ENCODE measurements at regions not wholly inside any gene's neighbourhood (a gene's known extent, or its start where the extent isn't known, plus 50 kb on each side); places are given as distances from the start of the nearest gene placed in this dataset.

- no peak for DNase-seq
- Histone ChIP-seq H3K4me1 (ENCODE audit: insufficient read depth) (no peaks in the 10 kb centered on the region), H3K27ac (no peak overlapping the region), H3K9me3 (no peaks in the 10 kb centered on the region), H3K36me3 (no peaks in the 10 kb centered on the region), H3K4me3 (no peak overlapping the region), H3K27me3 (no peaks in the 10 kb centered on the region)
- intact Hi-C loops (cut with DNase I) = no loop called here
- 93 to 96% (median 96%) methylated on average over 2 of the region's 2 CpGs for WGBS, 3 donors
- TF ChIP-seq POLR2A (IDR thresholded peaks at IDR 0.05) = no peak
- TF ChIP-seq, protein P1, sequence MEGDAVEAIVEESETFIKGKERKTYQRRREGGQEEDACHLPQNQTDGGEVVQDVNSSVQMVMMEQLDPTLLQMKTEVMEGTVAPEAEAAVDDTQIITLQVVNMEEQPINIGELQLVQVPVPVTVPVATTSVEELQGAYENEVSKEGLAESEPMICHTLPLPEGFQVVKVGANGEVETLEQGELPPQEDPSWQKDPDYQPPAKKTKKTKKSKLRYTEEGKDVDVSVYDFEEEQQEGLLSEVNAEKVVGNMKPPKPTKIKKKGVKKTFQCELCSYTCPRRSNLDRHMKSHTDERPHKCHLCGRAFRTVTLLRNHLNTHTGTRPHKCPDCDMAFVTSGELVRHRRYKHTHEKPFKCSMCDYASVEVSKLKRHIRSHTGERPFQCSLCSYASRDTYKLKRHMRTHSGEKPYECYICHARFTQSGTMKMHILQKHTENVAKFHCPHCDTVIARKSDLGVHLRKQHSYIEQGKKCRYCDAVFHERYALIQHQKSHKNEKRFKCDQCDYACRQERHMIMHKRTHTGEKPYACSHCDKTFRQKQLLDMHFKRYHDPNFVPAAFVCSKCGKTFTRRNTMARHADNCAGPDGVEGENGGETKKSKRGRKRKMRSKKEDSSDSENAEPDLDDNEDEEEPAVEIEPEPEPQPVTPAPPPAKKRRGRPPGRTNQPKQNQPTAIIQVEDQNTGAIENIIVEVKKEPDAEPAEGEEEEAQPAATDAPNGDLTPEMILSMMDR (IDR thresholded peaks at IDR 0.05) = no peak
- no peak for TF ChIP-seq EP300 (IDR thresholded peaks at IDR 0.05)
Observed at GRCh38 chr2:64232266-64232665, 88.0 kb upstream of the PELI1 start.

DNA sequence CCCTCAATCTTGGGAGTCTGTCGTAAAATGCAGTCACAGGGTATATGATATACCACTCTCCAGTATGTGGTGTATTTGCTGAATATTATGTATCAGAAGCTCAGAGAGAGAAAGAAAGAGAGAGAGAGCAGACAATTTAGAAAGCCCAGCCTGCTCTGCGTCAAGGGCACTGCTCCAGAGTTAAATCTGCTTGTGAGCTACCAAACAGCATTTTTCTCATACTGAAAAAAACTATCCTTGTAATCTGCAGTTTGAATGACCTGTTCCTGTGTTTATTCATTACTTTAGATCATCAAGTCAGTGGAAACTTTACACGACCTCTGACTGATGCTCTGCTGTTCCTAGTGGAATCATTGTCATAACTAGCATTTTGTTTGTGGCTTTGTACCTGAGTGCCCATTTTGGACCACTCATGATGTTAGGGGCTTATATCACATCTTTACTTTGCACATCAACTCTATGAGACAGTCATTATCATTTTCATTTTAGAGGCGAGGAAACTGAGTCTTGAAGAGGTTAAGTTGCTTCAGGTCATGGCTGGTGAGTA is 89.2 kb upstream of the PELI1 start:
- no peak for DNase-seq
- Histone ChIP-seq H3K36me3 (no peaks in the 10 kb centered on the region), H3K27me3 (no peaks in the 10 kb centered on the region), H3K9me3 (no peaks in the 10 kb centered on the region), H3K4me3 (no peak overlapping the region), H3K4me1 (ENCODE audit: insufficient read depth) (no peaks in the 10 kb centered on the region), H3K27ac (no peak overlapping the region)
- intact Hi-C loops (cut with DNase I) = no loop called here
- WGBS, 3 donors = 35 to 46% (median 43%) methylated on average over 4 of the region's 4 CpGs
- TF ChIP-seq POLR2A (IDR thresholded peaks at IDR 0.05) (no peak), EP300 (IDR thresholded peaks at IDR 0.05) (no peak)
- TF ChIP-seq, protein P1 (IDR thresholded peaks at IDR 0.05) = no peak

GRCh38 chr2:64234150-64234549 is 89.9 kb upstream of the PELI1 start:
- H3K27ac ChIP-seq = no peak overlapping the region
- 65 to 77% (median 77%) methylated on average over 5 of the region's 5 CpGs for WGBS, 3 donors
- DNase-seq = no peak
- intact Hi-C loops (cut with DNase I) = no loop called here
- H3K36me3 ChIP-seq = no peaks in the 10 kb centered on the region
- no peak for TF ChIP-seq POLR2A (IDR thresholded peaks at IDR 0.05)
- TF ChIP-seq, protein P1 (IDR thresholded peaks at IDR 0.05) = no peak
- no peak for TF ChIP-seq EP300 (IDR thresholded peaks at IDR 0.05)
- no peaks in the 10 kb centered on the region for H3K27me3 ChIP-seq
- no peaks in the 10 kb centered on the region for H3K4me1 ChIP-seq (ENCODE audit: insufficient read depth)
- H3K4me3 ChIP-seq = no peak overlapping the region
- H3K9me3 ChIP-seq = no peaks in the 10 kb centered on the region

- Histone ChIP-seq H3K4me1 (ENCODE audit: insufficient read depth) (no peaks in the 10 kb centered on the region), H3K9me3 (no peaks in the 10 kb centered on the region), H3K27ac (no peak overlapping the region), H3K36me3 (no peaks in the 10 kb centered on the region), H3K27me3 (no peaks in the 10 kb centered on the region), H3K4me3 (no peak overlapping the region)
- no peak for DNase-seq
- intact Hi-C loops (cut with DNase I) = no loop called here
- TF ChIP-seq, protein P1 (IDR thresholded peaks at IDR 0.05) = no peak
- TF ChIP-seq EP300 (IDR thresholded peaks at IDR 0.05) = no peak
- no peak for TF ChIP-seq POLR2A (IDR thresholded peaks at IDR 0.05)
- 67 to 72% (median 68%) methylated on average over 3 of the region's 3 CpGs for WGBS, 3 donors
Observed at GRCh38 chr2:64234785-64235184, 90.6 kb upstream of the PELI1 start.
